Fibroblast of skin of back (primary cell): ENCODE measurements at regions not wholly inside any gene's neighbourhood (a gene's known extent, or its start where the extent isn't known, plus 50 kb on each side); places are given as distances from the start of the nearest gene placed in this dataset.
"Not testable (repeated sequence)": the region's sequence is repeated elsewhere in the genome, so short reads cannot be mapped to it uniquely, and the experiment has no call there.

Experiments used
- DNase-seq: peaks from one replicate; pipeline ENCODE4 v3.0.0-alpha.2; 2013

GRCh38 chr13:63287926-63288325 lies 1872.3 kb upstream of the PCDH20 start:
- DNase-seq: peak; percentile 27

GRCh38 chr13:63285426-63285825 lies 1869.8 kb upstream of the PCDH20 start:
- DNase-seq: no peak

GRCh38 chr13:63279136-63279535 lies 1863.5 kb upstream of the PCDH20 start:
- no peak for DNase-seq

- DNase-seq: no peak
Observed at GRCh38 chr13:63274772-63275171, 1859.1 kb upstream of the PCDH20 start.

- no peak for DNase-seq
Observed at GRCh38 chr13:63249411-63250187, 1834.0 kb upstream of the PCDH20 start.

GRCh38 chr13:63236667-63237396 lies 1821.2 kb upstream of the PCDH20 start:
- DNase-seq: not testable (repeated sequence)

GRCh38 chr13:63218596-63218995 lies 1802.9 kb upstream of the PCDH20 start:
- not testable (repeated sequence) for DNase-seq

- DNase-seq: peak; percentile 77
Observed at GRCh38 chr13:63209330-63210017, 1793.8 kb upstream of the PCDH20 start.

- DNase-seq: peak; percentile 38
Observed at GRCh38 chr13:63208826-63209225, 1793.2 kb upstream of the PCDH20 start.

- peak; percentile 76 for DNase-seq
Observed at GRCh38 chr13:63206461-63206860, 1790.8 kb upstream of the PCDH20 start.

- no peak for DNase-seq
Observed at GRCh38 chr13:63201493-63201892, 1785.8 kb upstream of the PCDH20 start.

- DNase-seq: no peak
Observed at GRCh38 chr13:63199508-63199907, 1783.9 kb upstream of the PCDH20 start.

- peak; percentile 15 for DNase-seq
Observed at GRCh38 chr13:63198071-63198470, 1782.4 kb upstream of the PCDH20 start.

GRCh38 chr13:63195726-63196125 lies 1780.1 kb upstream of the PCDH20 start:
- DNase-seq: no peak

GRCh38 chr13:63190742-63191141 lies 1775.1 kb upstream of the PCDH20 start:
- DNase-seq: peak; percentile 81

GRCh38 chr13:63190219-63190618 lies 1774.6 kb upstream of the PCDH20 start:
- DNase-seq: peak; percentile 12

- DNase-seq: no peak
Observed at GRCh38 chr13:63189712-63190111, 1774.1 kb upstream of the PCDH20 start.

GRCh38 chr13:63184693-63185092 lies 1769.0 kb upstream of the PCDH20 start:
- peak; percentile 93 for DNase-seq

- no peak for DNase-seq
Observed at GRCh38 chr13:63175536-63175935, 1759.9 kb upstream of the PCDH20 start.

GRCh38 chr13:63167699-63168337 lies 1752.2 kb upstream of the PCDH20 start:
- no peak for DNase-seq

- no peak for DNase-seq
Observed at GRCh38 chr13:63166345-63166744, 1750.7 kb upstream of the PCDH20 start.

GRCh38 chr13:63163903-63164302 lies 1748.3 kb upstream of the PCDH20 start:
- DNase-seq: no peak

- DNase-seq: peak; percentile 54
Observed at GRCh38 chr13:63161219-63161618, 1745.6 kb upstream of the PCDH20 start.
